Colonic mucosa (tissue), 4 donors: ENCODE measurements at regions not wholly inside any gene's neighbourhood (a gene's known extent, or its start where the extent isn't known, plus 50 kb on each side); places are given as distances from the start of the nearest gene placed in this dataset.

ENCODE experiments used
- DNase-seq: peaks from one replicate; pipeline ENCODE4 v3.0.0-alpha.2; 2020
- H3K27ac ChIP-seq: fragments of 200-600 bp; one replicate; pipeline ENCODE4 v1.8.0; 2021
- H3K27me3 ChIP-seq: fragments of 200-600 bp; one replicate; pipeline ENCODE4 v1.8.0; 2021
- H3K36me3 ChIP-seq: fragments of 200-600 bp; one replicate; pipeline ENCODE4 v1.8.0; 2021
- H3K4me1 ChIP-seq: fragments of 200-600 bp; one replicate; pipeline ENCODE4 v1.8.0; 2021; ENCODE audit warnings: mild to moderate bottlenecking
- H3K4me3 ChIP-seq: fragments of 200-600 bp; one replicate; pipeline ENCODE4 v1.8.0; 2021
- H3K9ac ChIP-seq, 2 donors: one replicate each; pipeline ENCODE4 v1.7.0; 2013; ENCODE audit warnings: control low read depth in 2 of 2, low read depth in 2 of 2, low read length in 2 of 2
- H3K9me3 ChIP-seq: fragments of 200-600 bp; one replicate; pipeline ENCODE4 v1.8.0; 2021
- intact Hi-C: fragments of 100-400 bp; cut with DNase I; formaldehyde crosslinking; loops from one replicate; pipeline ENCODE4 v1.14.1; 2022
- TF ChIP-seq, protein P1 (sequence below): fragments of 200-600 bp; IDR thresholded peaks from one replicate; pipeline ENCODE4 v1.8.0; 2022; ENCODE audit warnings: antibody characterized with exemption, mild to moderate bottlenecking
- donor health status: healthy.
- donor health status: DM: no; HTN: no; CAD: no.
- donor health status: DM: no; HTN: no; CAD: no.

DNA sequence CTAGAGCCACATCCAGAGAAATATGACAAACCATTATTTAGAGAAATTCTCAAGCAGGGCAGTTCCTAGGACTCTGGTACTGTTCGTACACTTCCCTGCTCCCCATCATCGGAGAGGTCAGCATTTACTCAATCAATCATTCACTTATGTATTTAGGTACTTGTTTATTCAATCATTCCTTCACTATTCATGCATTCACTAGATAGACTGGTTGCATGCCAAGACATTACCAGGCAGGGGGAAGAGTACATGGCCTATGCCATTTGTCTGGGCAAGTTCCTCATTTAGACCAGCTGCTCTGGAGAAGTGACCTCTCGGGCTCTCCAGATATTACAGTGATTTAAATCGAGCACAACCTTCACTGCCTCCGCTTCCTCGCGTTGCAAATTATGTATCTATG lies 603.4 kb downstream of the KCNJ2 start:
- H3K4me3 ChIP-seq: no peak overlapping the region
- TF ChIP-seq, protein P1, sequence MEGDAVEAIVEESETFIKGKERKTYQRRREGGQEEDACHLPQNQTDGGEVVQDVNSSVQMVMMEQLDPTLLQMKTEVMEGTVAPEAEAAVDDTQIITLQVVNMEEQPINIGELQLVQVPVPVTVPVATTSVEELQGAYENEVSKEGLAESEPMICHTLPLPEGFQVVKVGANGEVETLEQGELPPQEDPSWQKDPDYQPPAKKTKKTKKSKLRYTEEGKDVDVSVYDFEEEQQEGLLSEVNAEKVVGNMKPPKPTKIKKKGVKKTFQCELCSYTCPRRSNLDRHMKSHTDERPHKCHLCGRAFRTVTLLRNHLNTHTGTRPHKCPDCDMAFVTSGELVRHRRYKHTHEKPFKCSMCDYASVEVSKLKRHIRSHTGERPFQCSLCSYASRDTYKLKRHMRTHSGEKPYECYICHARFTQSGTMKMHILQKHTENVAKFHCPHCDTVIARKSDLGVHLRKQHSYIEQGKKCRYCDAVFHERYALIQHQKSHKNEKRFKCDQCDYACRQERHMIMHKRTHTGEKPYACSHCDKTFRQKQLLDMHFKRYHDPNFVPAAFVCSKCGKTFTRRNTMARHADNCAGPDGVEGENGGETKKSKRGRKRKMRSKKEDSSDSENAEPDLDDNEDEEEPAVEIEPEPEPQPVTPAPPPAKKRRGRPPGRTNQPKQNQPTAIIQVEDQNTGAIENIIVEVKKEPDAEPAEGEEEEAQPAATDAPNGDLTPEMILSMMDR: no peak
- H3K9ac ChIP-seq: no peak overlapping the region
- intact Hi-C loops: no loop called here
- no peak for DNase-seq
- no peaks in the 10 kb centered on the region for H3K4me1 ChIP-seq
- H3K9me3 ChIP-seq: no peaks in the 10 kb centered on the region
- H3K27ac ChIP-seq: no peak overlapping the region
- H3K27me3 ChIP-seq: no peaks in the 10 kb centered on the region
- no peaks in the 10 kb centered on the region for H3K36me3 ChIP-seq

DNA sequence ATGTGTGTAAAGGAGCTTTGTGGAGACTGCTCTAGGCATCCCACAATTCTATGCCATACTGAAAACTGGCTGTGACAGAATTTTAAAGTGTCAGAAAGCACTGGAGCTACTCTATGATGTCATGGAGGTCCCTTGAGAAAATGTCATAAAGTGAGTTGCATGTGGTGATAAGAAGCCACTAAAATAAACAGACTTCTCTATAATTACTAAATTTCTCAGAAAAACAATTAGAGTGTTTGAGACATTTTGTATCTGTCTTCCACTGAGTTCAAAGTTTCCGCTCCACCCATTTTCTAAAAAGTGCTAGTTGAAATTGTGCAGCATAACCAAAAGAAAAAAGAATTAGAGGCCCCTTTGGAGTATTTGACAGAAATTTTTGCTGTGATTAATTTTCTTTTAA lies 603.9 kb downstream of the KCNJ2 start:
- Histone ChIP-seq H3K4me1 (no peaks in the 10 kb centered on the region), H3K36me3 (no peaks in the 10 kb centered on the region), H3K9me3 (no peaks in the 10 kb centered on the region), H3K9ac (no peak overlapping the region), H3K27me3 (no peaks in the 10 kb centered on the region), H3K27ac (no peak overlapping the region), H3K4me3 (no peak overlapping the region)
- TF ChIP-seq, protein P1: no peak
- intact Hi-C loops: no loop called here
- DNase-seq: no peak

DNA sequence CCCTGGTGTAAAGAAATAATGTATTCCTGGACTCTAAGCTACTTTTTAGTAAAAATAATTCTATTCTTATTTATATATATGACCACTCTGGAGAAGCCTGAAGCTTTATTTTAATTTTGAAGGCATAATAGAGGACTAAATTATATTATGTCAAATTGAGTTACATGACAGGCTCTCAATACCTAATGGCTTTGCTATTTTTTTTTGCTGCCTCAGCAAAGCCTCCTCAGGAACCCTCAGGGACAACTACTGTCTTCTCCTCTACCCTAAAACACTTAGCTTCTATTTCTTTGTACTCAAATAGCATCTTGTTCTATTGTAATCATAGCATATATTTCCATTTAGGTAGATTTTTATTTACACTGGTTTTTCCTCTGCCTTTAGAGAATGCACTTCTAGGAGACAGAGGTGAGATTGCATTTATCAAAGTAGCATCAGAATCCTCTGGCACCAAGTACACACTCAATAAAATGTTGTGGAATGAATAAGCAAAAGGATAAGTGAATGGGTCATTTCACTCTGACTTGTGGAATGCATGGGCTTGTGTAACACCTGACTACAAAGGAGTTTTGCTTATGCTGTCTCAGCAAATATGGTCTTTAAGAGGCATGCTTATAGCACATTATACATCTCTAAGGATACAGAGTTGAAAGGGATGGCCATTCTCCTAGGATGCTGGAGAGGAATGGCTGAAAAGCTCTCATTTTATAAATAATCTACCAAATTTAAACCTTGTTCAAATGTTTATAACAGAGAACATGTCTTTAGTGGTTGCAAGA lies 605.2 kb downstream of the KCNJ2 start:
- no peak overlapping the region for H3K4me3 ChIP-seq
- DNase-seq: no peak
- no peaks in the 10 kb centered on the region for H3K27me3 ChIP-seq
- H3K27ac ChIP-seq: no peak overlapping the region
- intact Hi-C loops: no loop called here
- H3K4me1 ChIP-seq: no peaks in the 10 kb centered on the region
- H3K36me3 ChIP-seq: no peaks in the 10 kb centered on the region
- H3K9me3 ChIP-seq: no peaks in the 10 kb centered on the region
- H3K9ac ChIP-seq: no peak overlapping the region
- TF ChIP-seq, protein P1: no peak

DNA sequence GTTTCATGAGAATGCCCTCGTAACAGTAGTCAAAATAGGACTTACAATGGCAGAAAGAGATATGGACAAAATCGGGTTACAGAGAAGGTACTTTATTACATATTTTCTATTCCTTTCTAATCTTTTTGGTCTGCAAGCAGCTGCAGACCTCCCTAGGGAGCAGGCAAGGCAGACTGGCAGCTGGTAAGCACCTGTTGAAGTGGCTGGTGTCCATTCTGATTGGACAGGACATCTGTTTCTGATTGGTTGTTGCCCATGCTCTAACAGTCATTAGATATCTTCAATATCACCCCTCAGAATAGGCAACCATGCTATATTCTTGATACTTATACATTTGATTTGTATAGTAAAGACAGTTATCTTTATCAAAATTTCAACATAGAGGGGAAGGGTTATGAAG lies 606.3 kb downstream of the KCNJ2 start:
- no peak overlapping the region for H3K9ac ChIP-seq
- H3K36me3 ChIP-seq: no peaks in the 10 kb centered on the region
- no peak for DNase-seq
- H3K27ac ChIP-seq: no peak overlapping the region
- H3K4me1 ChIP-seq: no peaks in the 10 kb centered on the region
- H3K9me3 ChIP-seq: no peaks in the 10 kb centered on the region
- no peaks in the 10 kb centered on the region for H3K27me3 ChIP-seq
- intact Hi-C loops: no loop called here
- TF ChIP-seq, protein P1: no peak
- H3K4me3 ChIP-seq: no peak overlapping the region

DNA sequence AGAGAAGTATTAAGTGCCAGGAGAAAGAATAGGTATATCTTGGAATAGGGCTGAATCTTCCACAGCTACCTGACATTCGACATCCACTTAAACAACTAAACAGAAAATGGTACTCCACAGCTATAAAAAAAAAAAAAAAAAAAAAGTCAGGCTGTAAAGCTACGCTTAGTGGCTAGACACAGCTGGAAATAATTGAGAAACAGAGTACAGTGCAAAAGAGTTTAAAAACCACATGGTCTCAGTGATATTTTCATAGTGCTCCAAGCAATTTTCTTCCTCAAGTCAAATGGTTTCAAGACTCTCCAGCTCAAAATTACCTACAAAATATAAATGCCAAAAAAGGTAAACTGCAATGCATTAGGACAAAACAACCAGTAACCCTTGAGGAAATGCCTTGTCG lies 607.1 kb downstream of the KCNJ2 start:
- Histone ChIP-seq H3K9me3 (no peaks in the 10 kb centered on the region), H3K4me3 (no peak overlapping the region), H3K4me1 (no peaks in the 10 kb centered on the region), H3K27ac (no peak overlapping the region), H3K36me3 (no peaks in the 10 kb centered on the region), H3K27me3 (no peaks in the 10 kb centered on the region), H3K9ac (no peak overlapping the region)
- intact Hi-C loops: no loop called here
- TF ChIP-seq, protein P1: no peak
- DNase-seq: no peak
